Upper lobe of left lung (tissue), 4 donors: ENCODE measurements at regions not wholly inside any gene's neighbourhood (a gene's known extent, or its start where the extent isn't known, plus 50 kb on each side); places are given as distances from the start of the nearest gene placed in this dataset.

Experiments
- CTCF ChIP-seq, 6 experiments: fragments of 450-650 bp in 4 of 6; fragments of 200-600 bp in 2 of 6; sonication (generic) in 2 of 6; IDR thresholded peaks; one replicate each; pipeline ENCODE4 v1.5.1; 2016 to 2019; ENCODE audit warnings: antibody characterized with exemption in 6 of 6
- EP300 ChIP-seq, 4 donors: sonication (generic); formaldehyde crosslinking; IDR thresholded peaks; one replicate each; pipeline ENCODE4 v1.5.1; 2017; ENCODE audit warnings: antibody characterized with exemption in 4 of 4, control low read depth in 2 of 4
- POLR2A ChIP-seq, 4 donors: fragments of 450-650 bp; IDR thresholded peaks; one replicate each; pipeline ENCODE4 v1.5.1; 2016 to 2017; ENCODE audit warnings: antibody characterized with exemption in 4 of 4, mild to moderate bottlenecking in 2 of 4
- POLR2AphosphoS5 ChIP-seq, 2 donors: sonication (generic); formaldehyde crosslinking; IDR thresholded peaks; one replicate each; pipeline ENCODE4 v1.5.1; 2017; ENCODE audit warnings: antibody characterized with exemption in 2 of 2

DNA sequence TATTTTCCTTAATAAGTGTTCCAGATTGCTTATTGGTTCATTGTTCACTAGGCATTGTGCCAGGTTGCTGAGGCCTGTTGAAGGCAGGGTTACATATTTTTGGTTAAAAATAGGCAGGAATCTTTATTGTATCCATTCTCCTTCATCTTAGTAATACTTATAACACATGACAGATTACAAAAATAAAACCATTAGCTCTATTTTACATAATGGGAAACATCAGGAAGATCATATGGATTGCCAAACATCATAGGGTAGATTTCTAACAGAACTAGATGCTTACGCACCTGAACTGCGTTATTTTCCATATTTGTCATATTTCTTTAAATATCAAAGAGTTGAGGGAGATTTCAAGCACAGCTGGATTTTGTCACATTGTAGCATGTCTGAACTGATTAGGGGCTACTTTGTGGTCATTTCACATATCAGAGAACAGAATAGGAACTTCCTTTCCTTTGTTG is 462.9 kb upstream of the SGO1 start:
- no peak for TF ChIP-seq CTCF (IDR thresholded peaks at IDR 0.05)
- TF ChIP-seq POLR2AphosphoS5 (IDR thresholded peaks at IDR 0.05) = no peak
- TF ChIP-seq EP300 (IDR thresholded peaks at IDR 0.05) = no peak
- TF ChIP-seq POLR2A (IDR thresholded peaks at IDR 0.05) = no peak
